GM18858 (cell line): ENCODE measurements at regions not wholly inside any gene's neighbourhood (a gene's known extent, or its start where the extent isn't known, plus 50 kb on each side); places are given as distances from the start of the nearest gene placed in this dataset.

Source experiments
- ATAC-seq: cut with Tn5 transposase; IDR thresholded peaks from one replicate; pipeline ENCODE4 v1.9.1; 2021; ENCODE audit not compliant: unreplicated experiment

GRCh38 chr7:10799475-10799874 lies 174.2 kb upstream of the PHF14 start:
- ATAC-seq, result no peak

- ATAC-seq, result no peak
Observed at GRCh38 chr7:10802011-10802410, 171.7 kb upstream of the PHF14 start.

GRCh38 chr7:10802526-10802925 lies 171.1 kb upstream of the PHF14 start:
- ATAC-seq, result no peak

GRCh38 chr7:10803720-10804119 lies 170.0 kb upstream of the PHF14 start:
- no peak for ATAC-seq

- ATAC-seq, result no peak
Observed at GRCh38 chr7:10804770-10805169, 168.9 kb upstream of the PHF14 start.

GRCh38 chr7:10815546-10815945 lies 158.1 kb upstream of the PHF14 start:
- no peak for ATAC-seq

GRCh38 chr7:10821156-10821555 lies 152.5 kb upstream of the PHF14 start:
- ATAC-seq, result no peak

GRCh38 chr7:10824154-10824553 lies 149.5 kb upstream of the PHF14 start:
- ATAC-seq, result no peak

- peak; percentile 49 for ATAC-seq
Observed at GRCh38 chr7:10838228-10838627, 135.4 kb upstream of the PHF14 start.

GRCh38 chr7:10845225-10845624 lies 128.4 kb upstream of the PHF14 start:
- no peak for ATAC-seq

- no peak for ATAC-seq
Observed at GRCh38 chr7:10855583-10855982, 118.1 kb upstream of the PHF14 start.

- ATAC-seq, result no peak
Observed at GRCh38 chr7:10860516-10860915, 113.2 kb upstream of the PHF14 start.

GRCh38 chr7:10863476-10863875 lies 110.2 kb upstream of the PHF14 start:
- no peak for ATAC-seq

- ATAC-seq, result no peak
Observed at GRCh38 chr7:10874666-10875065, 99.0 kb upstream of the PHF14 start.

GRCh38 chr7:10875080-10875479 lies 98.6 kb upstream of the PHF14 start:
- no peak for ATAC-seq

GRCh38 chr7:10888861-10889260 lies 84.8 kb upstream of the PHF14 start:
- ATAC-seq, result peak; percentile 5

GRCh38 chr7:10889266-10889898 lies 84.3 kb upstream of the PHF14 start:
- ATAC-seq, result peak; percentile 97

- ATAC-seq, result no peak
Observed at GRCh38 chr7:10908600-10908999, 65.1 kb upstream of the PHF14 start.

GRCh38 chr7:10910447-10910846 lies 63.2 kb upstream of the PHF14 start:
- no peak for ATAC-seq

- ATAC-seq, result no peak
Observed at GRCh38 chr7:10912077-10912476, 61.6 kb upstream of the PHF14 start.

GRCh38 chr7:10913457-10913856 lies 60.2 kb upstream of the PHF14 start:
- no peak for ATAC-seq

- ATAC-seq, result no peak
Observed at GRCh38 chr7:10918093-10918590, 55.5 kb upstream of the PHF14 start.

- no peak for ATAC-seq
Observed at GRCh38 chr7:10919923-10920322, 53.7 kb upstream of the PHF14 start.
